8988T (cell line): ENCODE measurements at regions not wholly inside any gene's neighbourhood (a gene's known extent, or its start where the extent isn't known, plus 50 kb on each side); places are given as distances from the start of the nearest gene placed in this dataset.

Experiments used
- DNase-seq: peaks from one replicate; pipeline ENCODE4 v3.0.0; 2011

GRCh38 chr10:123462246-123462645, 203.9 kb upstream of the GPR26 start:
- DNase-seq, result no peak

- DNase-seq, result no peak
These were observed 203.4 kb upstream of the GPR26 start for GRCh38 chr10:123462756-123463155.

GRCh38 chr10:123463181-123463580, 203.0 kb upstream of the GPR26 start:
- DNase-seq, result no peak

- DNase-seq, result no peak
These were observed 202.5 kb upstream of the GPR26 start for GRCh38 chr10:123463698-123464097.

- DNase-seq, result no peak
These were observed 201.5 kb upstream of the GPR26 start for GRCh38 chr10:123464430-123465323.

- no peak for DNase-seq
These were observed 195.7 kb upstream of the GPR26 start for GRCh38 chr10:123470336-123470921.

GRCh38 chr10:123471811-123472210, 194.3 kb upstream of the GPR26 start:
- no peak for DNase-seq

- no peak for DNase-seq
These were observed 193.5 kb upstream of the GPR26 start for GRCh38 chr10:123472606-123473005.

- DNase-seq, result no peak
These were observed 191.5 kb upstream of the GPR26 start for GRCh38 chr10:123474700-123475099.

GRCh38 chr10:123475466-123475865, 190.7 kb upstream of the GPR26 start:
- DNase-seq, result no peak

- no peak for DNase-seq
These were observed 188.0 kb upstream of the GPR26 start for GRCh38 chr10:123478116-123478515.

GRCh38 chr10:123479640-123480039, 186.5 kb upstream of the GPR26 start:
- no peak for DNase-seq

- DNase-seq, result no peak
These were observed 185.8 kb upstream of the GPR26 start for GRCh38 chr10:123480344-123480743.

GRCh38 chr10:123480845-123481244, 185.3 kb upstream of the GPR26 start:
- DNase-seq, result no peak

GRCh38 chr10:123484722-123485121, 181.4 kb upstream of the GPR26 start:
- no peak for DNase-seq

- no peak for DNase-seq
These were observed 180.7 kb upstream of the GPR26 start for GRCh38 chr10:123485341-123485960.

- no peak for DNase-seq
These were observed 177.7 kb upstream of the GPR26 start for GRCh38 chr10:123488436-123488835.

GRCh38 chr10:123491364-123491763, 174.8 kb upstream of the GPR26 start:
- DNase-seq, result no peak

- no peak for DNase-seq
These were observed 174.1 kb upstream of the GPR26 start for GRCh38 chr10:123492016-123492415.

GRCh38 chr10:123494301-123494808, 171.8 kb upstream of the GPR26 start:
- no peak for DNase-seq

- no peak for DNase-seq
These were observed 169.8 kb upstream of the GPR26 start for GRCh38 chr10:123496375-123496774.

- no peak for DNase-seq
These were observed 169.0 kb upstream of the GPR26 start for GRCh38 chr10:123496996-123497660.

GRCh38 chr10:123500110-123500509, 166.0 kb upstream of the GPR26 start:
- DNase-seq, result no peak
